ENCODE measurements at regions not wholly inside any gene's neighbourhood (a gene's known extent, or its start where the extent isn't known, plus 50 kb on each side); places are given as distances from the start of the nearest gene placed in this dataset.

DNA sequence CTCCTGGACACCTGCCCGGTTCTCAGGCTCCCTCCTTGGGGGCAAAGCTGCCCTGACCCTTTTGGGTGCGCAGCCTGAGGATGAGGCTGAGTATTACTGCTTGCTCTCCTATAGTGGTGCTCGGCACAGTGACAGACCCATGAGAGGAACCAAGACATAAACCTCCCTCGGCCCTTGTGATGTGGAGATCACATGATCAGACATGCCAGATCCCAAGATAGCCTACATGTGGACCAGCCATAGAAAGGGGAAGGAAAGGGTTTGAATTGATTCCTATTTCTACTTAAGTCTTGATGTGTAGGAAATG, 125.3 kb downstream of the VPREB1 start:
- DNase-seq = peak; percentile 50
- Histone ChIP-seq H3K27me3 (replicated peaks in 1 of 4; ENCODE audit: control extremely low read depth in 1 of 4, control insufficient read depth in 3 of 4, insufficient read depth in 4 of 4, low read length in 3 of 4) (no peaks in the 10 kb centered on the region), H3K4me2 (replicated peaks; ENCODE audit: low read depth, low read length, poor library complexity, severe bottlenecking) (peak overlapping the region; percentile 71), H3K27ac (ENCODE audit: low read length in 2 of 2) (peak overlapping the region; percentile 72 to 79), H3K9ac (ENCODE audit: low read length) (peak overlapping the region; percentile 44), H4K20me1 (ENCODE audit: control insufficient read depth, insufficient read depth, low read length, poor library complexity, severe bottlenecking) (no peaks in the 10 kb centered on the region), H3K36me3 (replicated peaks in 1 of 2; ENCODE audit: control extremely low read depth in 1 of 2, control insufficient read depth in 1 of 2, extremely low read depth in 1 of 2, insufficient read depth in 2 of 2, low read length in 1 of 2) (no peaks in the 10 kb centered on the region), H3K79me2 (ENCODE audit: control insufficient read depth, insufficient read depth, low read length) (no peaks in the 10 kb centered on the region), H2AFZ (ENCODE audit: insufficient read depth, low read depth, low read length, poor library complexity, severe bottlenecking) (no peak overlapping the region), H3K4me1 (ENCODE audit: control insufficient read depth in 2 of 2, insufficient read depth in 2 of 2, low read length in 2 of 2) (peaks cover 63 to 66% of the 10 kb centered on the region in 2 donors), H3K9me3 (ENCODE audit: control extremely low read depth in 1 of 3, control insufficient read depth in 2 of 3, insufficient read depth in 1 of 3, low read length in 2 of 3) (no peaks in the 10 kb centered on the region), H3K4me3 (ENCODE audit: control extremely low read depth in 1 of 5, extremely low read depth in 1 of 5, insufficient read depth in 1 of 5, low read depth in 2 of 5, low read length in 4 of 5) (peak overlapping the region in 3 of 5 experiments; percentile 0 to 30 (median 27))
- H3K27ac Mint-ChIP-seq = peak overlapping the region; percentile 90
- peak; percentile 28 for ATAC-seq (ENCODE audit: low read depth)
- ChIA-PET CTCF (interaction anchor here (1.1 to 4.2 kb wide), 10 partner anchors 10 to 566 kb away, joined by 3 to 23 read pairs (median 6); no protein-coding TSS in a partner anchor), POLR2A (interaction anchor here (0.8 to 1.0 kb wide), 3 partner anchors 11 to 585 kb away, joined by 3 read pairs; no protein-coding TSS in a partner anchor)
- peaks cover 84% of the 10 kb centered on the region for H3K4me1 Mint-ChIP-seq
- WGBS (ENCODE audit: insufficient coverage) = 17% methylated on average over 1 of the region's 4 CpGs
- H3K27me3 Mint-ChIP-seq = no peaks in the 10 kb centered on the region
- H3K4me3 Mint-ChIP-seq = peak overlapping the region; percentile 79
- intact Hi-C loops (cut with micrococcal nuclease) = loop anchor here (1.0 to 5.0 kb wide), 2 partner anchors 52 to 567 kb away; no protein-coding TSS in a partner anchor
- no peak for TF ChIP-seq EZH2 (IDR thresholded peaks at IDR 0.05; ENCODE audit: borderline replicate concordance, insufficient read depth, low read depth, low read length, poor library complexity, severe bottlenecking)
- TF ChIP-seq, protein P1, sequence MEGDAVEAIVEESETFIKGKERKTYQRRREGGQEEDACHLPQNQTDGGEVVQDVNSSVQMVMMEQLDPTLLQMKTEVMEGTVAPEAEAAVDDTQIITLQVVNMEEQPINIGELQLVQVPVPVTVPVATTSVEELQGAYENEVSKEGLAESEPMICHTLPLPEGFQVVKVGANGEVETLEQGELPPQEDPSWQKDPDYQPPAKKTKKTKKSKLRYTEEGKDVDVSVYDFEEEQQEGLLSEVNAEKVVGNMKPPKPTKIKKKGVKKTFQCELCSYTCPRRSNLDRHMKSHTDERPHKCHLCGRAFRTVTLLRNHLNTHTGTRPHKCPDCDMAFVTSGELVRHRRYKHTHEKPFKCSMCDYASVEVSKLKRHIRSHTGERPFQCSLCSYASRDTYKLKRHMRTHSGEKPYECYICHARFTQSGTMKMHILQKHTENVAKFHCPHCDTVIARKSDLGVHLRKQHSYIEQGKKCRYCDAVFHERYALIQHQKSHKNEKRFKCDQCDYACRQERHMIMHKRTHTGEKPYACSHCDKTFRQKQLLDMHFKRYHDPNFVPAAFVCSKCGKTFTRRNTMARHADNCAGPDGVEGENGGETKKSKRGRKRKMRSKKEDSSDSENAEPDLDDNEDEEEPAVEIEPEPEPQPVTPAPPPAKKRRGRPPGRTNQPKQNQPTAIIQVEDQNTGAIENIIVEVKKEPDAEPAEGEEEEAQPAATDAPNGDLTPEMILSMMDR (IDR thresholded peaks at IDR 0.05) = no peak
- no peaks in the 10 kb centered on the region for H3K9me3 Mint-ChIP-seq (ENCODE audit: insufficient read depth)

DNA sequence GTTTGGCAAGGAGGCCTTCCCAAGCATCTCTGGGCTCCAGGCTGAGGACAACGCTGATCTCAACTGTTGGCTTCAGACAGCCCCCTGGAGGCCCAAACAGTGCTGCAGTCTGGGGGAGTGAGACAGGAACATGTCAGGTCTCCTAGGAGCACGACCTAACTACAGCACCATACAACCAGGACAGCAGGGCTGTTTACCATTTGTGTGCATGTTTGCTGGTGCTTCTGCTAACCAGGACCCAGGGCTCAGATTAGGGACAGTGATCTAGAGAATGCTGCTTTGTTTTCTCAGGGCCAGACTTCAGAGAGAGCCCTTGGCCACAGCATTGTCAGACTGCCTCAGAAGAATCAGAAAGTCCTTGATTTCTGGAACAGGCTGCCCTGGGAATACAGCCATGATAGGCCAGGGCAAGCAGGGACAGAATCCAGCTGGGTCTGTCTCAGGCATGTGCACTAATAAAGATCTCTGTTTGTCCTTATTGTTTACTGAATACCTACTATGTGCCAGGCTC, 126.5 kb downstream of the VPREB1 start:
- intact Hi-C loops (cut with micrococcal nuclease) = no loop called here
- DNase-seq = no peak
- Mint-ChIP-seq H3K4me1 (peaks cover 87% of the 10 kb centered on the region), H3K9me3 (ENCODE audit: insufficient read depth) (no peaks in the 10 kb centered on the region), H3K4me3 (peak overlapping the region; percentile 29), H3K27me3 (no peaks in the 10 kb centered on the region), H3K27ac (peak overlapping the region; percentile 64)
- POLR2A ChIA-PET = no interaction called here
- H3K9me3 ChIP-seq (ENCODE audit: control extremely low read depth in 1 of 3, control insufficient read depth in 2 of 3, insufficient read depth in 1 of 3, low read length in 2 of 3) = no peaks in the 10 kb centered on the region
- peak overlapping the region; percentile 71 for H3K4me2 ChIP-seq (replicated peaks; ENCODE audit: low read depth, low read length, poor library complexity, severe bottlenecking)
- ATAC-seq (ENCODE audit: low read depth) = no peak
- no peak overlapping the region for H2AFZ ChIP-seq (ENCODE audit: insufficient read depth, low read depth, low read length, poor library complexity, severe bottlenecking)
- H4K20me1 ChIP-seq (ENCODE audit: control insufficient read depth, insufficient read depth, low read length, poor library complexity, severe bottlenecking) = no peaks in the 10 kb centered on the region
- no peak overlapping the region for H3K27ac ChIP-seq (ENCODE audit: low read length in 2 of 2)
- no peaks in the 10 kb centered on the region for H3K36me3 ChIP-seq (replicated peaks in 1 of 2; ENCODE audit: control extremely low read depth in 1 of 2, control insufficient read depth in 1 of 2, extremely low read depth in 1 of 2, insufficient read depth in 2 of 2, low read length in 1 of 2)
- H3K9ac ChIP-seq (ENCODE audit: low read length) = no peak overlapping the region
- no peaks in the 10 kb centered on the region for H3K27me3 ChIP-seq (replicated peaks in 1 of 4; ENCODE audit: control extremely low read depth in 1 of 4, control insufficient read depth in 3 of 4, insufficient read depth in 4 of 4, low read length in 3 of 4)
- H3K4me3 ChIP-seq (ENCODE audit: control extremely low read depth in 1 of 5, extremely low read depth in 1 of 5, insufficient read depth in 1 of 5, low read depth in 2 of 5, low read length in 4 of 5) = no peak overlapping the region
- no peaks in the 10 kb centered on the region for H3K79me2 ChIP-seq (ENCODE audit: control insufficient read depth, insufficient read depth, low read length)
- H3K4me1 ChIP-seq (ENCODE audit: control insufficient read depth in 2 of 2, insufficient read depth in 2 of 2, low read length in 2 of 2) = peaks cover 73 to 76% of the 10 kb centered on the region in 2 donors
- CTCF ChIA-PET = interaction anchor here (0.9 to 4.0 kb wide), 7 partner anchors 9 to 163 kb away, joined by 3 to 23 read pairs (median 5); no protein-coding TSS in a partner anchor
- WGBS (ENCODE audit: insufficient coverage) = 33% methylated on average over 2 of the region's 2 CpGs
- TF ChIP-seq, protein P1 (IDR thresholded peaks at IDR 0.05) = no peak
- TF ChIP-seq EZH2 (IDR thresholded peaks at IDR 0.05; ENCODE audit: borderline replicate concordance, insufficient read depth, low read depth, low read length, poor library complexity, severe bottlenecking) = no peak
